CD4-positive, alpha-beta T cell treated with Interleukin-21 for 1 hour (primary cell): ENCODE measurements at regions not wholly inside any gene's neighbourhood (a gene's known extent, or its start where the extent isn't known, plus 50 kb on each side); places are given as distances from the start of the nearest gene placed in this dataset.
"Not testable (repeated sequence)": the region's sequence is repeated elsewhere in the genome, so short reads cannot be mapped to it uniquely, and the experiment has no call there.

Experiments used
- DNase-seq: peaks from one replicate; pipeline ENCODE4 v3.0.0-alpha.2; 2020

DNA sequence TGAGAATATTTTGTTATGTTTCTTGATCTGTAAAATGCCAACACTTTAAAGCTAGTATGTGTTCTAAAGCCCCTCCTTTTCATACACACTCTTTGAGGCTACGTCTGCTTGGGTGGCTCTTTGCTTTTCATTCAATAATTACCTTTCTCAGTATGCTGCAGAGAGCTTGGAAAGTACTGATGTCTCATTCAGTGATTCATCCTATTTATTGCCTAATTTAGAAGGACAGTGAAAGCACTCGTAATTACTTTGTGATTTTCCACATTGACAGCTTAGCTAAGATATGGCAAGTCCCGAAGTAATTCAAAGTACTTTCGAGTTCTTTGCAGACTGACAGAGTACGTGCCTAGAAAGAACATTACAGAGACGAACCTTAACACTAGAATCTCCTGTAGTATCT, 57.2 kb downstream of the BMP15 start:
- DNase-seq, result no peak

DNA sequence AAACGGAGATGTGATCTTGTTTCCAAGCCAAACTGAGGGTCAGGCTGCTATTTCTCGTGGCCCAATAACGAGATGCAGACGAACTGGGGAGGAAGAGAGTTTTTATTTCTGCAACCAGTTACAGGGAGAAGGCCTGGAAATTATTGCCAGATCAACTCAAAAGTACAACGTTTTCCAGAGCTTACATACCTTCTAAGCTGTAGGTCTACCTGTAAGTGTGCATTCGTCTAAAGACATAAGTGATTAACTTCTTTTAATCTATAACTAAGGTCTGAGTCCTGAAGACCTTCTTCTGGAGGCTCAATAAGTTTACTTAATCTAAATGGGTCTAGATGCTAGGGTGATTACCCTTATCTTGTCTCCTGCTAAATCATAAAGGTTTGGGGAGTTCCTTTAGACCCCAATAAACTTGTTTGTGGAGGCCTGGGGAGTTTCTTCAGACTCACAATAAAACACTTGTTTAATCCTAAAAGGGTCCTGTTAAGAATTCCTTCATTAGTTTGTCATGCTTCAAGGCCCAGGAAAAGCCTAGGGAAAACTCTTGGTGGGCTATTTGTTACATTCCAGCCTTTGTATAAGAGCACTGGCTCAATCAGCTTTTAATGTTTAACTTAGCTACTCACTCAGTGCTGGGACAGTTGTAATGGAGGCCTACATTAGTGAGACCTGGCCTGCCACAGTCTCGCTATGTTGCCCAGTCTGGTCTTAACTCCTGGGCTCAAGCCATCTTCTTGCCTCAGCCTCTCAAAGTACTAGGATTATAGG, 58.5 kb downstream of the BMP15 start:
- not testable (repeated sequence) for DNase-seq

DNA sequence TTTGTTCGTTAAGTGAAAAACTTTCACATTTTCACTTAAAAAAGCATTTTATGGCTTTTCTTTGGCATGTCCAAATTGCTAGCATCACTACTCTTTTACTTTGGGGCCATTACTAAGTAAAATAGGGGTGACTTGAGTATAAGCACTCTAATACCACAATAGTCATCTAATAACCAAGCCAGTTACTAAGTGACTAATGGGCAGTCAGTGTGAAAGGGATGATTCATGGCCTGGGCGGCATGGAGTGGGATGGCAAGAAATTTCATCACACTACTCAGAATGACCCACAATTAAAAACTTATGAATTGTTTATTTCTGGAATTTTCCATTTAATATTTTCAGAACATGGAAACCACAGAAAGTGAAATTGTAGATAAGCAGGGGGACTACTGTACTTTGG, 60.9 kb downstream of the BMP15 start:
- DNase-seq, result no peak

DNA sequence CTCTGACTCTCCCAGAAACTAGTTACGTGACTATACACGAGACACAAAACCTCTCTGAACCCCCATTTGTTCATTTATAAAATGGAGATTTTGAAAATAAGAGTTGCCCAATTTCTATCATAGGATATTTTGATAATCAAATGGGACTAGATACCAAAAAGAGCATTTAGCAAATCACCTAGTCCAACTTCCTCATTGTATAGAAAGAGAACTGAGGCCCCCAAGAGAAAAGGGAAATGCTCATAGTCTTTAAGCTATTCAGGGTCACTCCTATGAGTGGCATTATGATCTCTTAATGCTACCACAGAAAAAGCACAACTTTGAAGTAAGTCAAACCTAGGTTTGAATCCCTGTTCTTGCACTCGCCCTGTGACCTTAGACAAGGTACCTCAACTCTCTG, 62.7 kb downstream of the BMP15 start:
- no peak for DNase-seq

DNA sequence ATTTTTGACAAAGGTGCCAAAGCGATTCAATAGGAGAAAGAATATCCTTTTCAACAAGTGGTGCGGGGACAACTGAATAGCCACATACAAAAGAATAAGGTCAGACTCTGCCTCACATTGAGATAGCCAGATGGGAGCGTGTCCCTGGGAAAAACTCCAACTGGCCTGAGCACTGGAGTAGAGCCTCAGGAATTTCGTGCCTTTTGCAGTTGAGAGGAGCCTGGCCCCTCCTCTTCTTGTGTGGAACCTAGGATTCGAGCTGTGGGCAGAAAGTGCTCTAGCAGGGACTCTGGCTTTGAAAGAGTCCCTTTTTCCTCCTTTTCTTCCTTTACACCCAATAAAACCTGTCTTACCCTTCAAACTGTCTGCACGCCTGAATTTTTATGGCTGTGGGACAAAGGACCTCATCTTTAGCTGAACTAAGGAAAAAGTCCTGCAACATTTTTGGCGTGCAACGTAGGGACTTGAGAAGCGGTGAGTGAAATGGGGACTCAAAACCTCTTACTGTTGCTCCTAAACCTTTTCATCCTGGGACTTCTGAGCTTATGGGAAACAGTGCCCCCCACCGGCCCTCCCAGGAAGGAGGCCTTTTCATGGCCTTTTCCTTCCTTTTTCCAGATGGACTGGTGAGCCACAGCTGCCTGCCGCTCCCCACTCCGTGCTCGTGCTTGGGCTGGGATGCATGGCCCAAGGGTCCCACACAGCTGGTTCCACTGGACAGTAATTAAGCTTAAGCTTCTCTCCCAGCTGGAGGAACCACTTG, 68.6 kb downstream of the BMP15 start:
- no peak for DNase-seq

DNA sequence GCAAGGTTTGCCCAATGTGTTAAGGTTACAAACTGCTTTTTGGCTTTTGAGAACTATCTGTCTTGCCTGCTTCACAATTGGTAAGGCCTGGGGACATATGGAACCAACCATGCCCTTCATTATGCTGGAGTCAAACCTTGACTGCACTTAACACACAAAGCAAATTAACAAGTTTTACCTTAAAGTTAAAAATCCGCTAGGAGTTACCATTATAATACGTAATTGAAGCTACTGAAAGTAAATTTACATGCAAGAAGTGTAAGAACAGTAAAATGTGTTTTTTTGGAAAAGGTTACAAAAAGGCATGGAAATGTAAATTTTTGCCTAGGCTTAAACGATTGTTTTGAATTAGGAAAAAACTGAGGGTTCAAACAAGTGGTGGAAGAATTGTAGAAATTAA, 69.7 kb downstream of the BMP15 start:
- DNase-seq, result no peak

DNA sequence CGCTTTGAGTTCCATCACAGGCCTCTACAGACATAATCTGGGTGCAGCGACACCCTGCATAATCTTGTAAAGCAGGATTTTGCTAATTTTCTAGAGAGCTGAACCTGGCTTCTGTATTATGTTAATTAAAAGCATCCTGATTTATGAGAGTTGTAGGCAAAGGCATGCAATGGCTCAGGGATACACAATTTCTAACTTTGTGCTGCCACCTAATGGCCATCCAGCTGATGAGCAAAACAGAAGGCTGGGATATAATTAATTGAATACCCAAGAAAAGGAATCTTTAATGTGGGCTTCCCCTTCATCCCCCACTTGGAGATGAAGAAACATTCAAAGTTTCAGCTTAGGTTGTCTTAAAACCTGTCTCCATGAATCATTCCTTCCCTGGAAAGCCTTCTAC, 78.1 kb downstream of the BMP15 start:
- DNase-seq, result peak; percentile 2

DNA sequence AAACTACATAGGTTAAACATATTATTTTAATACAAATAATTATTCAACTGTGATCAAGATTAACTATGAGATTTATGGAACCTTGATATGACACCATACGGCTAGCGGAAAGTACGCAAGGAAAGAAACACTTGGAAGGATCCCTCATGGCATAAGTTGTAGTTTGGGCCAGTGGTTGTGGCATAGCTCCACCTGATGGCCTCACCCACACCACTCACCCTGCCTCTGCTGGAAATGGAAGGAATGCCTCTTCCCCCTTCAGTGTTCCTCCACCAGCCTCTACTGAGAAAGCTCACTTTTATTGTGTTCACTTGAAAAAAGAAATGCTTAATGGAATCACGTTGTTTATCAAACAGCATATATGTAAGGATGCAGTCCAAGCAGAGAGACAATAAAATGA, 86.4 kb downstream of the BMP15 start:
- no peak for DNase-seq

DNA sequence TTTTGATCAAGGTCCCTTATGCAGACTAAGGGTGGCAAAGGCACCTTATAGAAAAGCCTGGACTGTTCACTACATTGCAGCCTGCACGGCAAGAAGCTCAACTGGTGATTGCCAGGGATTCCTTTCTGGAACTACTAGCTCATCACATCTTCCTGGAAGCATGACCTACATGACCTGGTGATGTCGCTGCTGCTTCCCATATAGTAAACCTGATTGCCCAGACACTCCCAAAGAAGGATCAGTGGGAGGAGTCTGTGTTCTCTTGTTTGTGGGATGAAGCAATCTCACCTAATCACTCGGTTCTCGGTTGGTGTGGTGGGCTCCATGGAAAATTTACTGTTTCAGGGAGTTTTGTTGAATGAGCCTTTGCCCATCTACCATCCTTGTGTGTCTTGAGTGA, 89.8 kb downstream of the BMP15 start:
- not testable (repeated sequence) for DNase-seq

DNA sequence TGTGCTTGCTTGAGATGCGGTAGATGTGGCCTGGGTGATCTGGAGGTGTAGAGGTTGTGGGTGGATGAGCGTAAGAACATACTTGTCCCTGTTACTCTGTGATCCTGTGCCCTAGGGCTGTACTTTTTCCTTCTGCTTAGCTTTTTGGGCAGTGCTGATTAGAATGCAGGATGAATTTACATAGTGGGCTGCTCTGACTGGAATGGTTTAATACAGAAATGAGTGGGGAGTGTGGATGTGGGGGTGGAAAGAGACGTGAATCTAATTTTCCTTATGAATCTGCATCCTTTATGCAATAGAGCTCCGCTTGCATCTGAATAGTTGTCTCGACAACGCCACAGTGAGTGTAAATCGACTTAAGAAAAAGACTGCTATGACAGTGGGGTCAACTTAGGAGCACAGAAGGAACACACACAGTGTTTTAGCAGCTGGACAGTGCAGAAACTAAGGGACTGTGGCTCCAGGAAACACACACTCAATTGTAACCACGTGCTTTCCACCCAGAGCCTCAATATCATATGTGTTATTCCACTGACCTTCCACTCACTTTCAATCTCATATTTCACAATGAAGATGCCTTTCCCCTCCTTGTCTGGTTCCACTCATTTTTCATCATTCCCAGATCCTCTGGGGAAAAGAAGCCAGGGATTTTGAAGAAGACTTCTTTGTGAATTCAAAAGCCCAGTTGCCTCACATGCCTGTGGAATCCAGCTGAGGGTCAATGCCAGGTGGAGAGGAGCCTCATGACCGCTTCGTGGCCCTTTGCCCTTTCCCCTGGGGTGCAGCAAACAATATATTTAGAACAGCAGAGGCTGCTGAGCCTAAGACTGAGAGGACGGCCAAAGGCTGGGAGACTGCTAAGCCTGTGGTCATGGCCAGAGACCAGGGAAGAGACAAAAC, 91.4 kb downstream of the BMP15 start:
- not testable (repeated sequence) for DNase-seq

DNA sequence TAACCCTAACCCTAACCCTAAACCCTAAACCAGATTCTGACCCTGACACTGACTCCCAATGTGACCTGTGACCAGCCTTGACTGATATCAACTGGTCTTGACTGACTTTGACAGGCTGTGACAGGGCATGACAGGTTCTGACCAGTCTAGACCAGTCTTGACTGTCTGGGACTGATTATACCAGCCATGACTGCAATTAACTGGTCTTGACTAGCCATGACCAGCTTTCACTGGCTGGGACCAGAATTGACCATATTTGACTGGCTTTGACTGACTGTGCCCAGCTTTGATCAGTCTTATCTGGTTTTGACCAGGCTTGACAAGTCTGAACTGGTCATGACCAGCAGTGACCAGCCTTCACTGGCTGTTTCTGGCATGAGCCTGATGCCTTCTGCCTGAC, 95.5 kb downstream of the BMP15 start:
- no peak for DNase-seq

DNA sequence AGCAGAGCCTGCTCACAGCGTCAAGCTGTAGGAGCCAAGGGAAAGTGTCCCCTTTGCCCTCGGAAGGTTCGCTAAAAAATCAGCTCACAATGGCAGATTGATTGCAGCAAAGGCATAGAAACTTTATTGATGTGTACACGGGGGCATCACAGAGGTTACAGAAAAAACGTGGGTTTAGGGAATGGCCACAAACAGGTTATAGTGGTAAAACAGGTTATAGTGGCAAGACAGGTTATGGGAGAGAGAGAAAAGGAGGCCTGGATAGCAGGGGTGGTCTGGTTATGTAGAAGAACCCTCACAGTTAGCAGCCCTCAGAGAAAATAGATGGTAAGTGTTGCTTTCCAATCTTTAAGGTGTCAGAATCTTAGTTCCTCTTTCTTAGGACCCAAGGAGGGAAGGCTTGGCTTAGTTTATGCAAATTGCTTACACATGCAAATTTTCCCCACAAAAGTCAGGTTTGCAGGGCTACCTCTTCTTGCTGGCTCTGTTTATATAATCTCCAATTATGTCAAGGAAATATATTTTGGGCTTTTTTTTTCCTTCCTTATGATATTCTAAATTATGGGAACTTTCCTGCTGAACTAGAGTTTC, 113.7 kb downstream of the BMP15 start:
- DNase-seq, result no peak

DNA sequence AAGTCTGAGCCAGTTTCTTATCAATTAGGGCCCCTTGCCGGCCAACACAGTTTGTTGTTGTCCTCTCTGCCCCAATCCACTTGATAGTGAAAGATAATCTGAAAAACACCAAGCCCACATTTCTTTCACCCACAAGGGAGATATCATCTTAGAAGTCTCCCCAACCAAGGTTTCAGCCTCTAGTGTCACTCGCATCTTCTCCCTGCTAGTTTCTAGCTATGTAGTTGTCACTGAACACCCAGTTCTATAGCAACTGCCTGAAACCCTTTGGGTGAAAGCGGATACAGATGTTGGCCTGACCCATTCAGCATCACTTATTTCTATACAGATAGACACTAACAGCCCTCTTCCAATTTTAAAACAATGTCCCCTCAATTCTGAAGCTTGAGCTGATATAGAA, 116.3 kb downstream of the BMP15 start:
- DNase-seq, result no peak

DNA sequence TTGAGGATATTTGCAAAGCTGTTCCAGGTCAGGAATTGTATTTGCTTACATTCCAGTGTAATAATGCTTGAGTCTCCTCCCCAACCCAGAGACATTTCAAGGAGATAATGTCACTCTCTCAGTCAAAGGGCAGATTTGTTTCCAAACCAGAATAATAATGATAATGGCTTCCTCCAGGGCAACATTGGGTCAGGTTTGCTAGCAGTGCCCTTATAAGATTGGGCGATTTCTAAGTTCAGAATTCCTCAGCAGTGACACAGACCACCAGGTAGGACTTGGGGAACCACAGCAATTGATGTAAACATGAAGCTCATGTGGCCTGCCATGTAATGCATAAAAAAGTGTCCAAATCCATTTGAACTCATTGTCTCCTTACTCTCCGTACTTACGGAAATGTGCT, 125.2 kb downstream of the BMP15 start:
- no peak for DNase-seq

DNA sequence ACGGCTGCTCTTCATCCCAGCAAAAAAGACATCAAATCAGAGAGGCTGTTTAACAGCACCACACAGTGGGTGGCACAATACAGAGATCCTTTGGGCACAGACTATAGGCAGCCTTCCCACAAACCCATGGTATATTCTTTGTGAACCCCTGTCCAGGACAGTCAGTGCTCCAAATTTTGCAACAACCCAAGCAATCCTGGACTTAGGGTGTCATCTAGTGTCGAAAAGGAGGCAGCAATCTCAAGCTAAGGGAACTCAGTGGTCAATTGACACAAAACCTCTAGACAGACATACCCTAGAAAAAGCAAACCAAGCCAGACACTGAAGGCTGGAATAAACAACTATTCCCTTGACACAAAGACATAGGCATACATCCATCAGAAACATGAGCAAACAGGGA, 137.4 kb downstream of the BMP15 start:
- DNase-seq, result no peak

DNA sequence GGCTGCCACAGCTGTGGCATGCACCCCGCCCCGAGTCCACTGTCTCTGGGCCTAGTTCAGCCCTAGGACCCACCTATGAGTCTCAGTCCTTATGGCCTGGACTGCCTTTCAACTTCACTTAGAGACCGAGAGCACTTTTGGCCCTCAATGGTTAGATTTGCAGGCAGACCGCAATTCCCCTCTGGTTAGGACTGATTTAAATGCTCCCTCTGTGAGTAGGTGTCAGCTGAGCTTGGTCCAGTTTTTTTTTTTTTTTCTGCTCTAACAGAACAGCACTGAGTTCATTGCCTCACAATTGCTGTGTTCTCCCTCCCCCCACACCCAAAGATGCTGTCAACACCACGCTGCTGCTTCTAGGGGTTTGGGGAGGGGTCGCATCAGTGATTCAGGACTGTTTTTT, 143.2 kb downstream of the BMP15 start:
- no peak for DNase-seq

DNA sequence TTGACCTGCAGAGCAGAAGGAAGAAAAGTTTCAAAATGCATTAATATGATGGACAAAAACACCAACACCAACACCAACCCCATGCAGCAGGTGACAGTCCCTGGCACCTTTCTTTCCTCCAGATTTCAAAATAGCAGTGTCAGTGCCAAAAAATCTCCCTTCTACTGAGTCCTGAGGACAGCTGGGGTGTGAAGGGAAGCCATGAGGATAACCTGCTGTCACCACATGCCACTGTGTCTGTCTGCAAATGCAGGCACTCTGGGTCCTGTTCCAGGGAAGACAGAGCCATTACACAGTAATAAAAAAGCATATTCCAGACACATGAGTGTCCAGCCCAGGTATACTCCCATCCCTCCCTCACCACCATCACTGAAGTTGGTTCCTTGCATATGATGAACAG, 187.5 kb downstream of the BMP15 start:
- DNase-seq, result no peak

DNA sequence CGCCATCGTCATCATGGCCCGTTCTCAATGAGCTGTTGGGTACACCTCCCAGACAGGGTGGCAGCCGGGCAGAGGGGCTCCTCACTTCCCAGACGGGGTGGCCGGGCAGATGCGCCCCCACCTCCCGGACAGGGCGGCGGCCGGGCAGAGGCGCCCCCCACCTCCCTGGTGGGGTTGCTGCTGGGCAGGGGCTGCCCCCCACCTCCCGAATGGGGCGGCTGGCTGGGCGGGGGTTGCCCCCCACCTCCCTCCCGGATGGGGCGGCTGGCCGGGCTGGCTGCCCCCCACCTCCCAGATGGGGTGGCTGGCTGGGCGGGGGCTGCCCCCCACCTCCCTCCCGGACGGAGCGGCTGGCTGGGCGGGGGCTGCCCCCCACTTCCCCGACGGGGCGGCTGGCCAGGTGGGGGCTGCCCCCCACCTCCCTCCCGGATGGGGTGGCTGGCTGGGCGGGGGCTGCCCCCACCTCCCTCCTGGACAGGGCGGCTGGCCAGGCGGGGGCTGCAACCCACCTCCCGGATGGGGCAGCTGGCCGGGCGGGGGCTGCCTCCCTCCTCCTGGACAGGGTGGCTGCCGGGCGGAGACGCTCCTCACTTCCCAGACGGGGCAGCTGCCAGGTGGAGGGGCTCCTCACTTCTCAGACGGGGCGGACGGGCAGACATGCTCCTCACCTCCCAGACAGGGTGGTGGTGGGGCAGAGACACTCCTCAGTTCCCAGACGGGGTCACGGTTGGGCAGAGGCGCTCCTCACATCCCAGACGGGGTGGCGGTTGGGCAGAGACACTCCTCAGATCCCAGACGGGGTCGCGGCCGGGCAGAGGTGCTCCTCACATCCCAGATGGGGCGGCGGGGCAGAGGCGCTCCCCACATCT, 208.8 kb downstream of the BMP15 start:
- DNase-seq, result not testable (repeated sequence)

DNA sequence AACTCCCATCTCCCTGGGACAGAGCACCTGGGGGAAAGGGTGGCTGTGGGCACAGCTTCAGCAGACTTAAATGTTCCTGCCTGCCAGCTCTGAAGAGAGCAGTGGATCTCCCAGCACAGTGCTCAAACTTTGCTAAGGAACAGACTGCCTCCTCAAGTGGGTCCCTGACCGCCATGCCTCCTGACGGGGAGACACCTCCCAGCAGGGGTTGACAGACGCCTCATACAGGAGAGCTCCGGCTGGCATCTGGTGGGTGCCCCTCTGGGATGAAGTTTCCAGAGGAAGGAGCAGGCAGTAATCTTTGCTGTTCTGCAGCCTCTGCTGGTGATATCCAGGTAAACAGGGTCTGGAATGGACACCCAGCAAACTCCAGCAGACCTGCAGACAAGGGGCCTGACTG, 206.9 kb upstream of the NUDT10 start:
- DNase-seq, result not testable (repeated sequence)

DNA sequence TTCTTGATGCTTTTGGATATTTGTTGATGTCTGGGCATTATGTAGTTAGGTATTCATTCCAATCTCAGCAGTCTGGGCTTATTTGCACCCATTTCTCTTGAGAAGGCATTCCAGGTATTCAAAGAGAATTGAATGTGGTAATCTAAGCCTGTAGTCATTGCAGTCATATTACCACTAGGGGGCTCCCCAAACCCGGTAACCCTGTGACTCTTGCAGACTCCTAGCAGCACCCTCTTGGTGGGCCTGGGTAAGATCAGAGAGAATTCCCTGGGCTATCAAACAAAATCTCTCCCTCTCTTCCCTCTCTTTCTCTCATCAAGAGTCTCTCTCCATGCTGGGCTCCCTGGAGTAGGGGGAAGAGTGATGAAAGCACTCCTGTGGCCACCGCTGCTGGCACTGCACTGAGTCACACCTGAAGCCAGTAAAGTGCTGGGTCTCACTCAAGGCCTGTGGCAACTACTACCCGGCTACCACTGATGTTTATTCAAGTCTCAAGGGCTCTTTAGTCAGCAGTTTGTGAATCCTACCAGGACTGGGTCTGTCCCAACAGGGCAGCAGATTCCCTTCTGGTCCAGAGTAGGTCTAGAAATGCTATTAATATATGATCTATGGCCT, 187.7 kb upstream of the NUDT10 start:
- peak; percentile 25 for DNase-seq

DNA sequence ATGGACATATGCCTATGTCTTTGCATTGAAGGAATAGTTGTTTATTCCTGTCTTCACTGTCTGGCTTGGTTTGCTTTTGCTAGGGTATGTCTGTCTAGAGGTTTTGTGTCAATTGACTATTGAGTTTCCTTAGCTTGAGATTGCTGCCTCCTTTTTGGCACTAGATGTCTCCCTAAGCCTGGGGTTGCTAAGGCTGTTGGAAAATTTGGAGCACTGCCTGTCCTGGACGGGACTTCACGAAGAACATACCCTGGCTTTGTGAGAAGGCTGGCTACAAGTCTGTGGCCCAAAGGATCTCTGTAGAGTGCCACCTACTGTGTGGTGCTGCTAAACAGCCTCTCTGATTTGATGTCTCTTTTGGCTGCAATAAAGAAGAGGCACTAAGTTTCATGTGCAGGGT, 183.8 kb upstream of the NUDT10 start:
- no peak for DNase-seq

DNA sequence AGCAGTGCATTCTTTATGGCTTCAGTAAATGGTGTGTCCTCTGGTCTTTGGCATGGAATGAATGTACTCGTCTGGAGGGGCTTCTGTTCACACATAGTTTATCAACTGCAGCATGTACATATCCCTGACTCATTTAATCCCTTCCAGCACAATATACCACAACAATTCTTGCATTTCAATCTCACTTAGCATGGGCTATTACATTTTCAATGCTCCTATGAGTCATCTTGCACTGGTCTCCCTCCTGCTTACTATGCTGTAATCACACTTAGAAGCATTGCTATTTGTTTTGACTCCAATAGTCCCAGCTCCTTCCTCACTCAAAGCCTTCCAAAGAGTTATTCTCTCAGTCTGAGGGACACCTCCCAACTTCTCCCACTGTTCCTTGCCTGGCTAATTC, 180.9 kb upstream of the NUDT10 start:
- no peak for DNase-seq
